ENCODE measurements at regions not wholly inside any gene's neighbourhood (a gene's known extent, or its start where the extent isn't known, plus 50 kb on each side); places are given as distances from the start of the nearest gene placed in this dataset.

DNA sequence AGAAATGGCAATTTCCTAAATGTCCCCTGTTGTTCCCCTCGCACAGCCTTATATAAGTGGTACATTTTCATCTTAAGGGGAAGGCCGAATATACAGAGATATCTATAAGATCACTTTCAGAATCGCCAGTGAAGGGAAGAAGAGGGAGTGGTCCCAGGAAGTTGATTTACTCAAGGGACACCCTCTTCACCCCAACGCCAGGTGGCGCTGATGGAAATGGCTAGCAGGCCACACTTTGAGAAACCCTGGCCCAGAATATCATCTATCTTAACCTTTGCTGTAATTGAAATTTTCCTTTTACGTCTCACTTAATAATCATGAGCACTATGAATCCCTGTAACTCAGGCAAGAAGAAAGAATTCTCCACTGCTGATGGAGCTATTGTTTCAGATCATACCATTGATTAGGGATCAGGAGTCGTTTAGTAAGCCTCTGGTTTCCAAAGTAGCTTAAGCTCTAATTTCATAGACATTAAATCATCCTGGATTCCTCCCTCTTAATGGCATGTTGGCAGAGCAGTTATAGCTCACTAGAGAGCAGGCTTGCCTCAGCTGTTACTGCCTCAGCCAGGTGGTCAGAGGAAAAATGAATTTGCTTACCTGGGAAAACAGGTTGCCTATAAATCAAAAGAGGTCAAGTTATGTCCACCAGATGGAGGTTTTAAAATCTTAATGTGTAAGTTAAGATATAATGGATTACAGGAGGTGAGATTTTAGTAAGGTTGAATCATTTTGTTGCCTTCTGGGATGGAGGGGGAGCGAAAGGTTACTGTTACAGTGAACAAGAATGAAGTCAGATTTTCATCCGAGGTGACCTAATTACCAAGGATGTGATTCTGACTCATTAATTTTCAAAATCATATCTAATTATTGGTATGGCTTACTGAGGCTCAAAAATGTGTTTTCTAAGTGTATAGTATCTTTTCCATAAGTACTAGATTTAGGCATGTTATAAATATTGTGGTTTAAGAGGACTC is 941.2 kb upstream of the TENM3 start:
- Histone ChIP-seq H3K9me3 (ENCODE audit: insufficient read depth, low read depth, low read length) (no peaks in the 10 kb centered on the region), H3K4me3 (ENCODE audit: low read length) (no peak overlapping the region), H3K9ac (ENCODE audit: low read depth, low read length) (no peak overlapping the region)

DNA sequence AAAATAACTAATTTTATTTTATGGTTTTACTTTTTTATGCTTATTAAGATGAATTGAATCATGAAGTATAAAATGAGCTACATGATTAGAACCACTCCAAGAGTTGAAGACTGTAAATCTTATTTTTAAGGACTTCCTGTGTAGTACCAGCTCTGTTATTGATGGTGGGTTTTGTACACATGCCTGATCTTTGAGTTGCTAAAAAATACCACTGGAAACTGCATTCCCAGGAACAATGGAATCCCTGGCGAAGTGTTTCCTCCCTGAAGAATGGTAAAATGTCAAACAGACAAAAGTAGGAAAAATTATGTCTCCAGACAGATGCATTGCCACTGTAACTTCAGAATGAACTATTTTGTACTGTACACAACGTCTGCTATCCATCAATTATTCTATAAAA is 935.4 kb upstream of the TENM3 start:
- H3K9me3 ChIP-seq (ENCODE audit: insufficient read depth, low read depth, low read length), result no peaks in the 10 kb centered on the region
- no peak overlapping the region for H3K27ac ChIP-seq (ENCODE audit: low read depth, low read length)
- peaks cover 18% of the 10 kb centered on the region for H3K4me1 ChIP-seq (ENCODE audit: insufficient read depth, low read length)
- H3K36me3 ChIP-seq (ENCODE audit: insufficient read depth, low read length), result no peaks in the 10 kb centered on the region
- H3K4me3 ChIP-seq (ENCODE audit: low read length), result no peak overlapping the region
- H3K27me3 ChIP-seq (ENCODE audit: insufficient read depth, low read length), result no peaks in the 10 kb centered on the region
- WGBS, result 71% methylated on average over 2 of the region's 2 CpGs
- no peak overlapping the region for H3K9ac ChIP-seq (ENCODE audit: low read depth, low read length)

More for the DNA sequence above, 941.2 kb upstream of the TENM3 start:
- no peaks in the 10 kb centered on the region for H3K27me3 ChIP-seq (ENCODE audit: insufficient read depth, low read length)
- 86% methylated on average over 7 of the region's 9 CpGs for WGBS
- H3K4me1 ChIP-seq (ENCODE audit: insufficient read depth, low read length), result 0 out of 2 replicates have a peak, but pooled peaks cover 3% of the 10 kb centered on the region
- H3K36me3 ChIP-seq (ENCODE audit: insufficient read depth, low read length), result no peaks in the 10 kb centered on the region
- no peak overlapping the region for H3K27ac ChIP-seq (ENCODE audit: low read depth, low read length)

DNA sequence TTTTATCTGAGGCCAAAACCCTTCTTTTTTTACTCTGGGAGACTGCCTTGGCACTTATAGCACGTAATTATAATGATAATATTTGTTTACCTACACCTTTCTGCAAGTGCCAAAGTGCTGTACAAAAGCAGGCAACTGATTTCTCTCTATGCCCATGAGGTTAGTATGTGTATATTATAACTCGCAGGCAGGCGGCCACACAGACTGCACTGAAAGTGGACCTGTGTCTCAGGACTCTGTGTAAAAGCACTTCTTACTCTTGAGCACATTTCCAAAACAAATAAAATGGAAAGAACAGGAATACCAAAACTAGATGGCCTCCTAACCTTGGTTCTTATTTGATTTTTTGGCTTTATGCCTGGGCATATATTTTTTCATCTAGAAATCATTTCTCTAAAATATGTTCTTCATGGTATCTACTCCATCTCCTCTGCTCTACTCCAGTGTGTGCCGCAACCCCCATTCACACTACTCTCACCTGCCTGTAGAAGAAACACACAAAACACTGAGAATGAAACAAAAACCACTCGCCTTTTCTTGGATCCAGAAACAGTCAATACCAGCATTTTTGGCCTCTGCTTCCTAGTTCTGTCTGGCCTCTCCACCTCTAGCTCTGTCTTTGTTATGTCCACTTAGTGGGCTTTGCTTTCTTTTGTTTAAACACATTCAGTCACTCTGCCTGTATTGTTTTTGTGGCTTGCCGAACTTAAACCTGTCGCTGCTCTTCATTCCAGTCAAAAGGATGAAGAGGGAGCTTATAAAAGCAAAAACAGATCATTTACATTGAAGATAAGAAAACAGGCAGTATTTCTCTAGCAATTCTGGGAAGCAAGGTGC is 934.5 kb upstream of the TENM3 start:
- Histone ChIP-seq H3K4me3 (ENCODE audit: low read length) (no peak overlapping the region), H3K9me3 (ENCODE audit: insufficient read depth, low read depth, low read length) (no peaks in the 10 kb centered on the region), H3K9ac (ENCODE audit: low read depth, low read length) (no peak overlapping the region), H3K27me3 (ENCODE audit: insufficient read depth, low read length) (no peaks in the 10 kb centered on the region), H3K4me1 (ENCODE audit: insufficient read depth, low read length) (peaks cover 18% of the 10 kb centered on the region), H3K27ac (ENCODE audit: low read depth, low read length) (no peak overlapping the region), H3K36me3 (ENCODE audit: insufficient read depth, low read length) (no peaks in the 10 kb centered on the region)
- 73% methylated on average over 6 of the region's 7 CpGs for WGBS

DNA sequence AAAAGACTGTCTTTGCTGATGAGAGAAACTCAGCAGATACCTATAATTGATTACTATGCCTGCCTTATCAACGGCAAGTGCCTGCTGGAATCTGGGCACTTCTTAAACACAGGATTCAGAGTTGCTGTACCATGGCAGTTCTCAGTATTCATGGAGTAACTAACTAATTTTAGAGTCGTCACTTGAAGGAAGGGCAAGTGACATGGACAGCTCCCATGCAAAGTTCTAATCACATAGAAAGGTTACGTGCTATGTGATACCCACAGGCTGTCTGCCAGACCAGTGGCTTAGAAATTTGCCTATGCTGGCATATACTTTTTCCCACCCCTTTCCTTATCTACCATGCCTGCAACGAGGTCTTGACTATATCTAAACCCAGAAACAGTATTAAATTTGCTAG is 931.1 kb upstream of the TENM3 start:
- Histone ChIP-seq H3K4me1 (ENCODE audit: insufficient read depth, low read length) (peaks cover 15% of the 10 kb centered on the region), H3K36me3 (ENCODE audit: insufficient read depth, low read length) (no peaks in the 10 kb centered on the region), H3K27me3 (ENCODE audit: insufficient read depth, low read length) (no peaks in the 10 kb centered on the region), H3K9me3 (ENCODE audit: insufficient read depth, low read depth, low read length) (peaks cover 7% of the 10 kb centered on the region; the same call in 1 of the 2 replicates), H3K27ac (ENCODE audit: low read depth, low read length) (no peak overlapping the region), H3K4me3 (ENCODE audit: low read length) (no peak overlapping the region), H3K9ac (ENCODE audit: low read depth, low read length) (no peak overlapping the region)
- 85% methylated on average over 4 of the region's 4 CpGs for WGBS

DNA sequence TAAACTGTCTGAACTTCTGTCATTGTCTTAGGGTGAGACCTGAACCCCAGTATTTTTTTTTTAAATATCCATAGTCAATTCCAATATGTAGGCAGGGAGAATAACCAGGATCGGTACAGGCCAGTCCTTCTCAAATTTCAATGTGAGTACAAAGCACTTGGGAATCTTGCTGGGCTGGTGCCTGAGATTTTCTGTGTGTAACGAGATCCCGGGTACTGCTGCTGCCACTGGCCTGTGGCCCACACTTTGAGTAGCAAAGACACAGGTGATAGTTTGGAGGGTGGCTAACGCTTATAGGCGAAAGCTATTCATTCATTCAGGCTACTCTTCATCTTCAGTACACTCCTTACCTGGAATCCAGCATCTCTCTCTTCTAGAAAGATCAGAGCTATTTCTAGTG is 923.6 kb upstream of the TENM3 start:
- H3K27ac ChIP-seq (ENCODE audit: low read depth, low read length), result no peak overlapping the region
- no peaks in the 10 kb centered on the region for H3K4me1 ChIP-seq (ENCODE audit: insufficient read depth, low read length)
- H3K9ac ChIP-seq (ENCODE audit: low read depth, low read length), result no peak overlapping the region
- H3K4me3 ChIP-seq (ENCODE audit: low read length), result no peak overlapping the region
- H3K27me3 ChIP-seq (ENCODE audit: insufficient read depth, low read length), result no peaks in the 10 kb centered on the region
- 74% methylated on average over 5 of the region's 5 CpGs for WGBS
- no peaks in the 10 kb centered on the region for H3K36me3 ChIP-seq (ENCODE audit: insufficient read depth, low read length)
- H3K9me3 ChIP-seq (ENCODE audit: insufficient read depth, low read depth, low read length), result peaks cover 4% of the 10 kb centered on the region; the same call in 1 of the 2 replicates

DNA sequence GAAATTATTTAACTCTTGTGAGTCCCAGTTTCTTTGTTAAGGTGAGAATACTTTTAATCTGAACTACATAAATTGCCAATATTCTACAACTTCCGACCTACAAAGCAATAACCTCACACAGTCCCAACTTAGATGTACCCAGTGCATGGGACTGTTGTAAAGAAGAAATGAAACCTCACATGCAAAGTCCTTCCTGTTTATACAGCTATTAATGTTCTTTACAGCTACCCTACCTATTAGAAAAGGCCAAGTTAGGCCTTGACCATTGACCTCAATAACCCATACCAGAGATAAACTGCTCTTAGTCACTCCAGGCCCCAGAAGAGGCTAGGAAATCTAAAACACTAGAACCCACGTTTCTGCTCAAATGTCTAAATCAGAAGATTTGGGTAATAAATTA is 920.1 kb upstream of the TENM3 start:
- Histone ChIP-seq H3K36me3 (ENCODE audit: insufficient read depth, low read length) (no peaks in the 10 kb centered on the region), H3K4me3 (ENCODE audit: low read length) (no peak overlapping the region), H3K27me3 (ENCODE audit: insufficient read depth, low read length) (no peaks in the 10 kb centered on the region), H3K9me3 (ENCODE audit: insufficient read depth, low read depth, low read length) (no peaks in the 10 kb centered on the region), H3K4me1 (ENCODE audit: insufficient read depth, low read length) (no peaks in the 10 kb centered on the region), H3K9ac (ENCODE audit: low read depth, low read length) (no peak overlapping the region), H3K27ac (ENCODE audit: low read depth, low read length) (no peak overlapping the region)
- WGBS, result 100% methylated on average over 2 of the region's 2 CpGs

DNA sequence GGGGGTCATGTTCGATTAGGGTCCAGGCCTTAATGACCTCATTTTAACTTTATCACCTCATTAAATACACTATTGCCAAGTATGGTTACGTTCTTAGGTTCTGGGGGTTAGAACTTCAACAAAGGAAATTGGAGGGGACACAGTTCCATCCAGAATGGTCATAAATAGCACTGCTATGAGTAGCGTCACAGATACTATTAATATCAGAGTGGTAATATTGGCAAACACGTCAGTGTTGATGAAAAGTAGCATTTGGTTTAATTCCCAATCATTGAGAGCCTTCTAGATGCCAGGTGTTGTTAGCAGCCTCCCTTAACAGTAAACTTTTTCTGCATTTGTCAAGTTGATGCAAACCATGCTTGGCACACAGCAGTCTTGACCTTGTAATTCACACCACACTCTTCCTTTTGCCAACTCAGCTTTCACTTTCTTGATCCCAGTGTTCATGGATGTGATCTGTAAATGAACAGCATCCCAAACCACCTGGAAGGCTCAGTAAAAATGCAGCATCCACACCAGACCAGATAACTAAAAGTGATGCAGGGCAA is 912.5 kb upstream of the TENM3 start:
- Histone ChIP-seq H3K4me3 (ENCODE audit: low read length) (no peak overlapping the region), H3K9ac (ENCODE audit: low read depth, low read length) (no peak overlapping the region), H3K27me3 (ENCODE audit: insufficient read depth, low read length) (no peaks in the 10 kb centered on the region), H3K9me3 (ENCODE audit: insufficient read depth, low read depth, low read length) (no peaks in the 10 kb centered on the region), H3K27ac (ENCODE audit: low read depth, low read length) (no peak overlapping the region), H3K4me1 (ENCODE audit: insufficient read depth, low read length) (0 out of 2 replicates have a peak, but pooled peaks cover 4% of the 10 kb centered on the region), H3K36me3 (ENCODE audit: insufficient read depth, low read length) (no peaks in the 10 kb centered on the region)
- 91% methylated on average over 3 of the region's 4 CpGs for WGBS

DNA sequence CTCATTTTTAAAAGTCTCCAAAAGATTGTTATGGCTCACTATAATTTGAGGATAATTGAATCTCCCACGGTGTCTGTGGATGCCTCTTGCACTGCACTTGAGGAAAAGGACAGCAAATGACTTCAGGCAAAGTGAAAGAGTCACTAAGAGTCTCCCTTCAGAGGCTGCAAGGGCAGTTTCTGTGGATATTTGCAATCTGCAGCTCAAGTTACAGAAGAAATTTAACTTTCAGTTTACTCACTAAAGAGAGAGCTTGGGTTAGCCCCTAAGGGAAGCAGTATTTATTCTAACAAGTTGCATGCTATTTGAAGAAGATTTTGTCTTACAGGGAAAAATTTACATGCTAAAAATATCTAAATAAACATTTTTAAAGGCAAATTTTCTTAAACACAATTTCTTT is 912.0 kb upstream of the TENM3 start:
- WGBS, result 42% methylated on average over 1 of the region's 1 CpG
- Histone ChIP-seq H3K9me3 (ENCODE audit: insufficient read depth, low read depth, low read length) (no peaks in the 10 kb centered on the region), H3K4me3 (ENCODE audit: low read length) (no peak overlapping the region), H3K9ac (ENCODE audit: low read depth, low read length) (no peak overlapping the region), H3K27me3 (ENCODE audit: insufficient read depth, low read length) (no peaks in the 10 kb centered on the region), H3K4me1 (ENCODE audit: insufficient read depth, low read length) (0 out of 2 replicates have a peak, but pooled peaks cover 4% of the 10 kb centered on the region), H3K27ac (ENCODE audit: low read depth, low read length) (no peak overlapping the region), H3K36me3 (ENCODE audit: insufficient read depth, low read length) (no peaks in the 10 kb centered on the region)

DNA sequence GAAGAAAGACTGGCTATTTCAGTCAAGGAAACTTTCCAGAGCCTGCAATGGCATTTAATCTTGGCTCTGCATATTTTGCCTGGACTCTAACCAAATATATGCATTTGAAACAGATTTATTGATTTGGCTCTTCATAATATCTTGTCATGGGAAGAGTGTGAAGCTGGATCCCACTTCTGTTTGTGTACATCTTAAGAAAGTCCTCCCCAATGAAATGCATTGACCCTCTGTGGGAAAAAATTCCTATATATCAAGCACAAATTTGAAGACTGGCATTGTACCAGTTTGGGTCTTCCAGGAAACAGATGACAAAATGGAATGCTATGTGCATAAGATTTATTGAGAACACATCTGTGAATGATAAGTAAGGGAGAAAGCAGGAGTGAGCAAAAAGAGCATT is 897.3 kb upstream of the TENM3 start:
- Histone ChIP-seq H3K9me3 (ENCODE audit: insufficient read depth, low read depth, low read length) (peaks cover 2% of the 10 kb centered on the region; the same call in 1 of the 2 replicates), H3K4me1 (ENCODE audit: insufficient read depth, low read length) (peaks cover 11% of the 10 kb centered on the region; the same call in 1 of the 2 replicates), H3K27ac (ENCODE audit: low read depth, low read length) (no peak overlapping the region), H3K27me3 (ENCODE audit: insufficient read depth, low read length) (no peaks in the 10 kb centered on the region), H3K9ac (ENCODE audit: low read depth, low read length) (no peak overlapping the region), H3K36me3 (ENCODE audit: insufficient read depth, low read length) (no peaks in the 10 kb centered on the region), H3K4me3 (ENCODE audit: low read length) (no peak overlapping the region)

DNA sequence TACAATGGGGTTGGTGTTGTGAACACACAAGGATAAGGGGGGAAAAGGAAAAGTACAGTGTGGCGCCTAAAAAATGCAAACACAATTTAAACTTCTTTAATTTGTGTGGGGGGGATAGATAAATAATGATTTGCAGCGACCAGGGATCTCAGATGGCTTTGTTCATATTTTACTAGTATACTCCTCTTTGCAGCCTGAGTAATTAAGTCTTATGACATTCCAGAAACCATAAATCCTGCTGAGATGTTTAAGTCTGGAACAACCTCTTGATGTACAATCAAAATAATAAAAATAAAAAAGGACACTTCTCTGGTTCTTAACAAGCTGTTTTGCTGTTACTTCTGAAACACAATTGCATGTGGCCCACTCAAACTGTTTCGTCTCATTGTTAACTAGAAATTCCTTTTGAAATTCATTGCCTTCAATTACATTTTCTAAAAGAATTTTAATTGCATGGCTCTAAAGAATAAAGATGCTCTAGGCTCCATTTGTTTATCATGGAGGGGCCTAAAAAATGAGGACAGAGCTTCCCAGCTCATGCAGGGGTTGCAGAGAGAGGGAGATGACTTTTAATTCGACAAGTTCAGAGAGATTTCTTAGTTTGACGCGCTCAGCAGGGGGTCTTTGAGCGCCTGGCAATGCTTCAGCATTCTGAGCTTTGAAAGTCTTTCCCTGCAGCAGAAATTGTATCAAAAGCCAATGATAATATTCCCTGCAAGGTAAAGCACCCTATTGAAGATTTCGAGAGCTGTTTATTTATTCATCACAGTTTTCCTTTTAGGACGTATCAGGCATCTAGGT is 892.4 kb upstream of the TENM3 start:
- 28% methylated on average over 6 of the region's 9 CpGs for WGBS

More for the DNA sequence above, 892.4 kb upstream of the TENM3 start:
- Histone ChIP-seq H3K36me3 (ENCODE audit: insufficient read depth, low read length) (no peaks in the 10 kb centered on the region), H3K4me1 (ENCODE audit: insufficient read depth, low read length) (peaks cover 22% of the 10 kb centered on the region), H3K9ac (ENCODE audit: low read depth, low read length) (no peak overlapping the region), H3K27me3 (ENCODE audit: insufficient read depth, low read length) (no peaks in the 10 kb centered on the region), H3K9me3 (ENCODE audit: insufficient read depth, low read depth, low read length) (no peaks in the 10 kb centered on the region), H3K4me3 (ENCODE audit: low read length) (no peak overlapping the region), H3K27ac (ENCODE audit: low read depth, low read length) (no peak overlapping the region)

Data from HUES64 (cell line).